ENCODE measurements at regions not wholly inside any gene's neighbourhood (a gene's known extent, or its start where the extent isn't known, plus 50 kb on each side); places are given as distances from the start of the nearest gene placed in this dataset.

DNA sequence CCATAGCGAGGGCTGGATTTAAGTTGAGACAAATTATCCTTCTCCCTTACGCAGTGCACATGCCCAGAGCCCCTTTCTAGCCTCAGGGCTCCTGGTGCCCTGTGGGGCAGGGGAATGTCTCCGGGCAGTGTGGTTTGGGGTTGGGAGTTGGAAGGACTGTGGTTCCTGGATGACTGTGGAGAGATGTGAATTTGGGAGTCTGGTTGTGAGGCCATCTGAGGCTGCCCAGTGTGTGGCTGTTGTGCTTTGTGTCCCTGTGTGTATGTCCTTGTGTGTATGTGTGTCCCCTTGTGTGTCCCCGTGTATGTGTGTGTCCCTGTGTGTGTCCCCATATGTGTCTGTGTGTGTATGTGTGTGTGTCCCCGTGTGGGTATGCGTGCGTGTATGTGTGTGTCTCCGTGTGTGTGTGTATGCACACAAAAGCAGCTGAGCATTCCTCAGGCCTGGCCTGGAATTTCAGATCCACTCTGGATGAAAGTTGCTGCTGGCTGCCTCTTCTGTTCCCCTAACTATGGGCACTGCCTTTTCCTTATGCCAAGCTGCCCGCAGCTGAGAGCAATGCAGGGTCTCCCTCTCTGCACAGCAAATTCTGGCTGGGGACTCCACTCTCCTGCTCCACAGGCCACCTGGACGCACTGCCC is 65.4 kb downstream of the UBIAD1 start:
- DNase-seq (ENCODE audit: low read depth) = no peak
- TF ChIP-seq CTCF (conservative IDR thresholded peaks at IDR 0.05; ENCODE audit: low read depth, low read length) = no peak
- no peak overlapping the region for H3K4me3 ChIP-seq (ENCODE audit: low read depth, low read length)

- H3K4me3 ChIP-seq (ENCODE audit: low read depth, low read length) = no peak overlapping the region
- DNase-seq (ENCODE audit: low read depth) = no peak
- no peak for TF ChIP-seq CTCF (conservative IDR thresholded peaks at IDR 0.05; ENCODE audit: low read depth, low read length)
Observed at GRCh38 chr1:11339346-11340232, 66.6 kb downstream of the UBIAD1 start.

GRCh38 chr1:11340233-11340632 is 67.2 kb downstream of the UBIAD1 start:
- no peak for TF ChIP-seq CTCF (conservative IDR thresholded peaks at IDR 0.05; ENCODE audit: low read depth, low read length)
- H3K4me3 ChIP-seq (ENCODE audit: low read depth, low read length) = no peak overlapping the region
- DNase-seq (ENCODE audit: low read depth) = no peak

GRCh38 chr1:11341901-11342552 is 69.0 kb downstream of the UBIAD1 start:
- H3K4me3 ChIP-seq (ENCODE audit: low read depth, low read length) = no peak overlapping the region
- no peak for TF ChIP-seq CTCF (conservative IDR thresholded peaks at IDR 0.05; ENCODE audit: low read depth, low read length)
- no peak for DNase-seq (ENCODE audit: low read depth)

DNA sequence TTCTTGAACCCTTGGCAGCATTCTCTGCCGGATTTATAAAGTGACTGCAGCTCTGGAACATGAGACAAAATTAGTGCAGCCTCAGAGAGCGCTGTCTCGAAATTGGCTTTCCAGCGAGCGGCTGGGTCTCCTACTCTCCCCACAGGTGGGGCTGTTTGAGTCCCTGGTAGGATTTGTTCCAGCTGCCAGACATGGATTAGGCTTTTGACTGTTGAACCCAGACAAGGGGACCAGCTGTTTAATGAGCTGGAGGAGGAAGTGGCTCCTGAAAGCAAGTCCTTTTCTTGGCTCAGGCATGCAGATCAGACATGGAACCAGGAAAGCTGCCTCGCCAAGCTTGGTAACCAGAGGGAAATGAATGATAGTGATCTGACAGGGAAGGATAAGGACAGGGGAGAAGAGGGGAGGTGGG is 69.6 kb downstream of the UBIAD1 start:
- DNase-seq (ENCODE audit: low read depth) = no peak
- TF ChIP-seq CTCF (conservative IDR thresholded peaks at IDR 0.05; ENCODE audit: low read depth, low read length) = no peak

DNA sequence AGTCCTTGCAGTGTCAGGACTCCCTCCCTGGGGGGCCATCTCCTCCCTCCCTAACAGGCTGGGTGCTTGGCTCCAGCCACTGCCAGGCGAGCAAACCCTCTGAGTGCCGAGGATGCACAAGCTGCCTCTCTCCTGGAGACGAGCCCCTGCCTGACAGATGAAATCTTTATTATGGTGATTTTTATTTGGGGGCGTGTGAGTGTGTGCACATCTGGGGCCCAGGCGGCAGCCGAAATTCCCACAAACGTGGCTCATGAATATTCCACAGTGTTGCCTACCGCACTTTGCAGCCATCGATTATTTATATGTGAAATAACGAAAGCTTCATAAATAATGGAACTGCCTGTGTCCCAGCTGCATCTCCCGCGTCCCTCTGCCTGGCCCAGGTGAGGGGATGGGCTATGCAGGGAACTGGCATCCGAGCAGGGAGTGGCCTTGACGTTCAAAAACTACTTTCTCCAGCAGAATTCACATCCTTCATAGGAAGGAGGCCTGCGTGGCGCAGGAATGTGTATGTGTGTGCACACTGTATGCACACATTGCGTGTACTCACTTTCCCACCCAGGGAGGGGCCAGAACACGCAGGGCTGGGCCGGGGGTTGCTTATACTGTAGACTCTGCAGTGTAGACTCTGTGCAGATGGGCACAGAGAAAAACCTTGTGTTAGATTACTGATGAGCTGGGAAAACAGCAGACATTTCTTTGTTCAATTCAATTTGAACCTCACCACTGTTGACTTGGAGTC is 73.1 kb downstream of the UBIAD1 start:
- no peak for DNase-seq (ENCODE audit: low read depth)
- no peak for TF ChIP-seq CTCF (conservative IDR thresholded peaks at IDR 0.05; ENCODE audit: low read depth, low read length)
- H3K4me3 ChIP-seq (ENCODE audit: low read depth, low read length) = no peak overlapping the region

More for the DNA sequence above, 69.6 kb downstream of the UBIAD1 start:
- H3K4me3 ChIP-seq (ENCODE audit: low read depth, low read length) = no peak overlapping the region

Measured in epithelial cell of proximal tubule (primary cell).